GM12873 (cell line): ENCODE measurements at regions not wholly inside any gene's neighbourhood (a gene's known extent, or its start where the extent isn't known, plus 50 kb on each side); places are given as distances from the start of the nearest gene placed in this dataset.

ENCODE experiments used
- TF ChIP-seq, protein P1 (sequence below): IDR thresholded peaks from 2 replicates; pipeline ENCODE4 v1.5.1; 2012; ENCODE audit warnings: low read depth, mild to moderate bottlenecking, moderate library complexity, low read length, control low read depth; ENCODE audit not compliant: insufficient read depth; ENCODE audit errors: missing control alignments

- TF ChIP-seq, protein P1, sequence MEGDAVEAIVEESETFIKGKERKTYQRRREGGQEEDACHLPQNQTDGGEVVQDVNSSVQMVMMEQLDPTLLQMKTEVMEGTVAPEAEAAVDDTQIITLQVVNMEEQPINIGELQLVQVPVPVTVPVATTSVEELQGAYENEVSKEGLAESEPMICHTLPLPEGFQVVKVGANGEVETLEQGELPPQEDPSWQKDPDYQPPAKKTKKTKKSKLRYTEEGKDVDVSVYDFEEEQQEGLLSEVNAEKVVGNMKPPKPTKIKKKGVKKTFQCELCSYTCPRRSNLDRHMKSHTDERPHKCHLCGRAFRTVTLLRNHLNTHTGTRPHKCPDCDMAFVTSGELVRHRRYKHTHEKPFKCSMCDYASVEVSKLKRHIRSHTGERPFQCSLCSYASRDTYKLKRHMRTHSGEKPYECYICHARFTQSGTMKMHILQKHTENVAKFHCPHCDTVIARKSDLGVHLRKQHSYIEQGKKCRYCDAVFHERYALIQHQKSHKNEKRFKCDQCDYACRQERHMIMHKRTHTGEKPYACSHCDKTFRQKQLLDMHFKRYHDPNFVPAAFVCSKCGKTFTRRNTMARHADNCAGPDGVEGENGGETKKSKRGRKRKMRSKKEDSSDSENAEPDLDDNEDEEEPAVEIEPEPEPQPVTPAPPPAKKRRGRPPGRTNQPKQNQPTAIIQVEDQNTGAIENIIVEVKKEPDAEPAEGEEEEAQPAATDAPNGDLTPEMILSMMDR: no peak
Measured at GRCh38 chr14:22390824-22391461, 198.1 kb downstream of the DAD1 start.

DNA sequence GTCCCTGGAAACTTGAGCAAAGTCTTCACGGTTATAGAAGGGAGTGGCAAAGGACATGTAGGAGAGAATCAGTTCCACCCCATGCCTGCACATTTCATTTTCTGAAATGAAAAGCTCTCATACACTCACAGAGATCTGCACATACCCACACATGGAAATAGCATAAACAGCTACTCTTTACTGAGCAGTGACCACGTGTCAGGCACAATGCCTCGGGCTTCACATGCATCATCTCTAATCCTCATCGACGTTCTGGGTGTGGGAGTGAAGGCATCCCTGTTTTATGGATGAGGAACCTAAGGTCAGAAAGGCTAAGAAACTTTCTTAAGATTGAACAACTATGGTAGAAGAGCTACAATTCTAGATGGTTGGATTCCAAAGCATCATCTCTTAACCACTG is 198.8 kb downstream of the DAD1 start:
- TF ChIP-seq, protein P1: no peak

DNA sequence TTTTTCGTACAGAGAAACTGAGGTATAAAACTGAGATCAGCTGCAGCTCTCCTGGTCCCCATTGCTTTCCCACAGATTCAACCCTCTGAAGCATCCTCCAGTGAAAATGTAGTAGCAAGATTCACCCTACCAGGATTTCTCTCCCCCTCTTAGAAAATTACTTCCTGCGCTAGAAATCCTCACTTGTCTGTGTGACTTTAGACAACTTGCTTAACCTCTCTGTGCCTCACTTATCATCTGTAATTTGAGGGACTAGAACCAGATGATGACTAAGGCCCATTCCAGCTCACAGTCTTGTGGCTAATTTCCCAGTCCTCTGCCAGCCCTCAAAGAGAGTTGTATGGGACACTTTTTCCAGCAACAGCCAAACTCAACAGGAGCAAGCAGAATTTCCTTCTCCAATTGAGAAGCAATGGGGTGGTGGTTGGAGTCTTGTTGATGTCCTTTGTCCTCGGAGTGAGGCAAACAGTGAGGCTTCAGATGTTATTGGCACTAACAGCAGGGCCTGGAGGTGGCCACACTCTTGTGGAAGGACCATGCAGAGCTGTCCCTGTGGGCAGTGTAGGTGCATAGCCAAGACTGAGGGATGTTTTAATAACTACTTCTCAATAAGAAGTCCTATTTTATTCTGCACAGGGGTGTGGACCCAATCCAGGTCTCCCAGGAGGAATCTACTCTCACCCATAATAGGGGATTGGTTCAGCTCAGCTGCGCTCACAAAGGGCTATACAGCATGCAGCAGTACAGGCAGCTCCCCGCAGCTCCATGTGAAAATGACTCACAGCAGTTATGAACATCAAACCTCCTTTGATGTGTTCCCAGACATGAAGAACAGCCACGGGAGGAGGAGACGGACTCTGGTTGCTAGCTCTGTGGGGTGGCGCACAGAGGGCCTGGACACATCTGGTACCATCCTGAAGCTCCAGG is 200.1 kb downstream of the DAD1 start:
- TF ChIP-seq, protein P1: no peak

DNA sequence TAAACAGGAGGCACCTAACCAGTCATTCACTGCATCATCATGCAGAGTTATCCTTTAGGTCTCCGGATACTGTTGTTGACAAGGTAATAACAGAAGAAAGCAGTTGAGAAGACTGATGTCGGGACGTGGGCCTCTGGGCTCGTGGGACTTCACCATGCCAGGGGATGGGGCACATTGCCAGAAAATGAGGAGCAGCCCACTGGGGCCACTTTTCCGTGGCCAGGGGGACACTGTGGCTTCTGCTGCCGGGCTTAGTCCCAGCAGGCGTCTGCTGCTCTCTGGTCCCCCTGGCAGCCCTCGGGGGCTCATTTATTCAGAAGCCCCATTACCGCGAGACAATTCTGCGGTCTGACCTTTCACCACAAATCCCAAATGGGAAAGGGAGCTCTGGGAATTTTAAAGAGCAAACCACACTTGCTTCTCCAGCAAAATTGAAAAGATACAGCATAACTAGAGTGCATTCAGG is 201.2 kb downstream of the DAD1 start:
- TF ChIP-seq, protein P1: no peak

- TF ChIP-seq, protein P1: peak; percentile 75
Measured at GRCh38 chr14:22386924-22387775, 201.9 kb downstream of the DAD1 start.

DNA sequence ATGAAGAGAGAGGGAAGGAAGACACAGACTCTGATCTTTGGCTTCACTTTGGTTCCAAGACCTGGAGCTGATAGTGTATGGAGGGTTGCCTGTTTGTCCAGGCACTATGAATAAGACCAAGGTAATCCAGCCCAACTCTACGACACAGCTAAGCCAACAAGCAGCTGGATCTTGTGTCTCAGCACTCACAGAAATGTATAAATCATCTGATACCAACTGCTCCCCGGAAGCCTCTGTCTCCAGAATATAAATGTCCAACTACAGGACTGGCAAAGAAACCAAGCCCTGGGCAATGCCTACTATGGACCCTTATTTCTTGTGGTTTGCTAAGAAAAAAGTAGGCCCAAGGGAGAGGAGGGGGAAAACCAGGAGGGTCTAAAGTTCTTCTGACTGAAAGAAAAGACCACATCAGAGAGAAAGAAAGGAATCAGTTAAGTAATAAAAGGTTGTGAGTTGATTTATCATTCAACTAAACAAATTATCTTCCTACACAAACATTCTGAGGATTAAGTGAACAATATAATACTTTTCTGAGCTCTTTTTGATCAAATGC is 204.0 kb downstream of the DAD1 start:
- TF ChIP-seq, protein P1: no peak
